NB4 (cell line): ENCODE measurements at regions not wholly inside any gene's neighbourhood (a gene's known extent, or its start where the extent isn't known, plus 50 kb on each side); places are given as distances from the start of the nearest gene placed in this dataset.

ENCODE experiments used
- POLR2A ChIP-seq: IDR thresholded peaks from 2 replicates; pipeline ENCODE4 v1.6.1; 2011; ENCODE audit warnings: mild to moderate bottlenecking; ENCODE audit not compliant: insufficient read length; ENCODE audit errors: extremely low read depth
- TF ChIP-seq, protein P1 (sequence below): IDR thresholded peaks from one replicate; pipeline ENCODE4 v1.5.1; 2012; ENCODE audit warnings: low read depth, low read length
- TF ChIP-seq, protein P2 (sequence below): IDR thresholded peaks from 2 replicates; pipeline ENCODE4 v1.6.1; 2011; ENCODE audit warnings: low read depth, low read length

DNA sequence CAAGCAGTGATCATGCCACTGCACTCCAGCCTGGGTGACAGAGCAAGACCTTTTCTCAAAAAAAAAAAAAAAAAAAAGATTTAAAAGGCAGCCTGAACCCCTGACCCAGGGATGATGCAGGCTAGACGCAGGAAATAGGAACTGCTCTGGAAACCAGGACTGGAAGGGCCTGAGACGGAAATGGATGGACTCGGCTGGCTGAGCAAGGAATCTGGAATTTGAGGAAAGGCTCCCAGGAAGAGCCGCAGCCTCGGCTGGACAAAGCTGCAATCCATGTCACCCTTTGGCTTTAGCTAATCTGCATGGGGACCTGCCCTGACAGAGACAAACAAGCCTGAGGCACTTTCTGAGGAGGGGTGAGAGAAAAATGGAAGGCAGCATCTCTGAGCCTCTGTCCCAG lies 55.0 kb upstream of the DAPL1 start:
- TF ChIP-seq, protein P1, sequence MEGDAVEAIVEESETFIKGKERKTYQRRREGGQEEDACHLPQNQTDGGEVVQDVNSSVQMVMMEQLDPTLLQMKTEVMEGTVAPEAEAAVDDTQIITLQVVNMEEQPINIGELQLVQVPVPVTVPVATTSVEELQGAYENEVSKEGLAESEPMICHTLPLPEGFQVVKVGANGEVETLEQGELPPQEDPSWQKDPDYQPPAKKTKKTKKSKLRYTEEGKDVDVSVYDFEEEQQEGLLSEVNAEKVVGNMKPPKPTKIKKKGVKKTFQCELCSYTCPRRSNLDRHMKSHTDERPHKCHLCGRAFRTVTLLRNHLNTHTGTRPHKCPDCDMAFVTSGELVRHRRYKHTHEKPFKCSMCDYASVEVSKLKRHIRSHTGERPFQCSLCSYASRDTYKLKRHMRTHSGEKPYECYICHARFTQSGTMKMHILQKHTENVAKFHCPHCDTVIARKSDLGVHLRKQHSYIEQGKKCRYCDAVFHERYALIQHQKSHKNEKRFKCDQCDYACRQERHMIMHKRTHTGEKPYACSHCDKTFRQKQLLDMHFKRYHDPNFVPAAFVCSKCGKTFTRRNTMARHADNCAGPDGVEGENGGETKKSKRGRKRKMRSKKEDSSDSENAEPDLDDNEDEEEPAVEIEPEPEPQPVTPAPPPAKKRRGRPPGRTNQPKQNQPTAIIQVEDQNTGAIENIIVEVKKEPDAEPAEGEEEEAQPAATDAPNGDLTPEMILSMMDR = no peak
- TF ChIP-seq, protein P2, sequence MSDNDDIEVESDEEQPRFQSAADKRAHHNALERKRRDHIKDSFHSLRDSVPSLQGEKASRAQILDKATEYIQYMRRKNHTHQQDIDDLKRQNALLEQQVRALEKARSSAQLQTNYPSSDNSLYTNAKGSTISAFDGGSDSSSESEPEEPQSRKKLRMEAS = no peak
- TF ChIP-seq POLR2A = no peak
